ENCODE measurements at regions not wholly inside any gene's neighbourhood (a gene's known extent, or its start where the extent isn't known, plus 50 kb on each side); places are given as distances from the start of the nearest gene placed in this dataset.
"Not testable (repeated sequence)": the region's sequence is repeated elsewhere in the genome, so short reads cannot be mapped to it uniquely, and the experiment has no call there.

DNA sequence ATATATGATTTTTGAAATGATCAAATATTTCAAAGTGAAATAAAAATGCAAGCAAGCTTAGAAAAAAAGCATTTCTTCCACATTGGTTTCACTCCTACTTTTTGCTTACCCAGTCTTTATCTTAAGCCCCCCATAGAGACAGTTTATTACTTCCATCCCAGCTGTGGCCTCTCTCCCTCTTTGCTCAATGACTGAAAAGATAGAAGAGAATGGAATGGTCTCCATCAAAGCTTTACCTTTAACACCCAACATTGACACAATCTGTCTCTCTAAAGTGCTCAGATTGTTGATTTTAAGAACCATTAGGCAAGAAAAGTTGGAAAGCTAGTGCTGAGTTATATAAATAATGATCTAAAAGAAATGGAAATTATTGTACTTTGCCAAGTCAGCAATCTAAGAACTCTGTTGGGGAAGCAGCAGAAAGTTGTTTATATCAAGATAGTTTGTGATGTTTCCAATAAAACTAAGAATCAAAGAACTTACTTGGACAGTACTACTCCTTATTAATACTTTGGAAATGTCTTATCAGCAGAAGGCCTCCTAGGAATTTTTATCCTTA, 277.5 kb upstream of the NREP start:
- intact Hi-C loops (cut with DNase I), result no loop called here
- no peak for DNase-seq

- intact Hi-C loops (cut with DNase I); DNase-seq: not testable (repeated sequence)
Measured at GRCh38 chr5:112026879-112027278, 269.9 kb upstream of the NREP start.

DNA sequence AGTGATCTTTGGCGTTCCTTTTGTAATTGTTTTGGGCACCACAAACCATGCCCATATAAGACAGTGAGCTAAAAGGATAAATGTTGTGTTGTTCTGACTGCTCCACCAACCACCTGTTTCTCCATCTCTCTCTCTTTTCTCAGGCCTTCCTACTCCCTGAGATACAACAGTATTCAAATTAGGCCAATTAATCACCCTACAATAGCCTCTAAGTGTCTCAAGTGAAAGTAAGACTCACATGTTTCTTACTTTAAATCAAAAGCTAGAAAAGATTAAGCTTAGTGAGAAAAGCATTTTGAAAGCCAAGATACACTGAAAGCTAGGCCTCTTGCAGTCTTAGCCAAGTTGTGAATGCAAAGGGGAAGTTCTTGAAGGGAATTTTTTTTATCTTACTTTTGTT, 268.8 kb upstream of the NREP start:
- intact Hi-C loops (cut with DNase I), result no loop called here

GRCh38 chr5:112024769-112025168, 267.8 kb upstream of the NREP start:
- no peak for DNase-seq
- intact Hi-C loops (cut with DNase I), result no loop called here

More for the DNA sequence above, 268.8 kb upstream of the NREP start:
- no peak for DNase-seq

DNA sequence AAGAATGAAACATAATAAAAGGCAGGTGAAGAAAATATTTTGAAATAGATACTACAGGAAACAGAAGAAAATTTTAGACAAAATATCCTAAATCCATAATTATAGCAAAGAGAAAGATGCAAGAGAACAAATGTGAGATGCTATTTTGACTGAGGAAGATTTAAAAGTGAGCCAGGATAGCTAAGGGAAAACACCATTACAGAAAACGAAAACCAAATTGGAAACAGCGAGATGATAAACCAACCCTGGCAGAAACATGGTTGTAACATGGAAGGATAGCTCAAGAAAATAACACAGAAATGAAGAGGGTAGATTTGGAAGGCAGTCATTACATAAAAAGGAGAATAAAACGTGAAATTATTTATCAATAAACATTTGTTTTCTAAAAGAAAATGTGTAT, 267.2 kb upstream of the NREP start:
- no peak for DNase-seq
- intact Hi-C loops (cut with DNase I), result no loop called here

GRCh38 chr5:112023766-112024165, 266.8 kb upstream of the NREP start:
- DNase-seq, result no peak
- intact Hi-C loops (cut with DNase I), result no loop called here

DNA sequence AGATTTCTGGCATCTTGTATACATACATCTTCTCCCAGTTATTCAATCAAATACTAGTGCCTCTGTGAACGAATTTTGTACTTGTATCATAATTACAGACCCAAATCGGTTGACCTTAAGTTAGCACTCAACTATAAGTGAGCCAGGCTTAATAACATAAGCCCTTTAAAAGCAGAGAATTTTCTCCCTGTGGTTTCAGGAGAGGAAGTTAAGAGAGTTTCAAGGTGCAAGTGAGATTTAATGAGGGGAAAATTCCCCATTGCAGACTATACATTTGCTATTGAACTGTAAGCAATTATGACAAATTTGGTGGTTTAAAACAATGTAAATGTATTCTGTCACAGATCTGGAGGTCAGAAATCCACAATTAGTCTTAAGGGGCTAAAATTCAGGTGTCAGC, 261.9 kb upstream of the NREP start:
- intact Hi-C loops (cut with DNase I), result no loop called here
- DNase-seq, result no peak

DNA sequence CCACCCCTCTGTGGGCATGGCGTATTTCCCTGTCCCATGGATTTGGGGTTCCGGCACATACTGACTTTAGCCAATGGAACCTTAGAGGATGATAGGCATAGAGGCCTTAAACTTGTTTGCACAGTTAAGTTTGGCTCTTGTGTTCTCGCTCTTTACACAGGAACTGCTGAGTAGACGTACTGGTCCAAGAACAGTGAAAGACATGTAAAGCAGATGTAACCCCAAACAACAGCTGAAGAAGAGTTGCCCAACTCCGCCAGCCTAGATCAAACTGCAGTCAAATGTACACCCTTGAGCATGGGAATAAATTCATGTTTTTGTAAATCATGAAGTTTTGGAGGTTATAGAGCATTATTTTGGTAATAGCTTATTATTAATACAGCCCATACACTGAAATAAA, 260.0 kb upstream of the NREP start:
- no peak for DNase-seq
- intact Hi-C loops (cut with DNase I), result no loop called here

DNA sequence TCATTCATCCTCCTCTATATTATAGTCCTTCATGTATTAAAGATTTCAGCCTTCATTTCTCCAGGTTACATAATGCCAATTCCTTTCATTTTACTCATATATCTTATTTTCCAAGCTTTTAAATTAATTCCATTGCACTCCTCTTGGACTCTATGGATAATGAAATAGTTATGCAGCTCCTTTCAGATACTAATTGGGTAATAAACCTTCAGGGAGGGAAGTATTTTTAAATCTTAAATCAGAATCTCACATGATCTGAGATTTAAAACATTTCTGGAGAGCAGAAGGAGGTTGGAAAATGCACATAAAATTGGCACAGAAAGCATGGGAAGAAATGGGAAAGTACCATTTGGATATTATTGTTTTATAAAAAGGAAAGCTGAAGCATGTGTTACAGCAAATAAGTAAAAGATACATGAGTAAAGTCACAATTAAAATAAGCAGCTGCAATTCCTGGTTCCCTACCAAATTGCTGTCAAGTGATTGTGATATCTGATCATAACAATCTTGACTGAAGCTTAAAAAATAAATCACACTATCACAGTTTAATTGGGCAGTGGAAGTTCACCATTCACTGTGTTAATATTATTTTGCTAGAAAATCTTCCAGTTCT, 257.9 kb upstream of the NREP start:
- DNase-seq, result no peak
- intact Hi-C loops (cut with DNase I), result no loop called here

DNA sequence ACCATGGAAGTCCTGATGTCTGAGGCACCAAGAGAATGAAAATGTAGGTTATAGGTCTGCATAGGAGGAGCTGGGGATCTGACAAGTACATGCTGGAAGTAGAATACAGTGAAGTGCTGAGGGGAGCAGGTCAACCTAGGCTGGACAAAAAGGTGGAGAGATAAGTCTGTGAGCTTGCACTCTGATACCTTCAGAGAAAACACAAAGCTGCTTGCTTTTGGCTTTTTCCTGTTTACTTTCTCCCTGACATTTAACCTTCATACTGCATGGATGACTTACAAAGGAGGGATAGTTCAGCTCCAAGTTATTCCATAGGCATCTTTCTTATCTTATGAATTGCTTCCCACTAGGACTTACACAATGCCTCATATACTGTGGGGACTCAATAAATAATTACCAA, 256.7 kb upstream of the NREP start:
- intact Hi-C loops (cut with DNase I), result no loop called here
- no peak for DNase-seq

DNA sequence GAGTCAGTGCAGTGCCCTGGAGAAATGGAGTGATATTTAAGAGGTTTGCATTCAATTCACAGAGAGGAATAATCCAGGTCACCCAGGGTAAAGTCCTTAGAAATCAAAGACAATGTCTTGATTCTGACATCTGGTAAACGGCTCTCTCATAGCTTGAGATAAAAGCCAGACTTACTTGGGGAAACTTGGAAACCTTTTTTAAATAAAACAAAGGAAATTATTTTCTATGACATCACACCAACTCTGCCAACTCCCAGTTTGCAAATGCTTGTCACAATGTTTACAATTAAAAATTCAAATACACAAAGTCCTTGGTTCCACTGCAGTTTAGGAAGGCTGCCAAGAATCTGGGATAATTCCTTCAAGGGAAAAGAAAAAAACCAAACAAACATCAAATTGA, 255.1 kb upstream of the NREP start:
- peak in 1 of 42 donors; percentile 2 for DNase-seq
- intact Hi-C loops (cut with DNase I), result no loop called here

DNA sequence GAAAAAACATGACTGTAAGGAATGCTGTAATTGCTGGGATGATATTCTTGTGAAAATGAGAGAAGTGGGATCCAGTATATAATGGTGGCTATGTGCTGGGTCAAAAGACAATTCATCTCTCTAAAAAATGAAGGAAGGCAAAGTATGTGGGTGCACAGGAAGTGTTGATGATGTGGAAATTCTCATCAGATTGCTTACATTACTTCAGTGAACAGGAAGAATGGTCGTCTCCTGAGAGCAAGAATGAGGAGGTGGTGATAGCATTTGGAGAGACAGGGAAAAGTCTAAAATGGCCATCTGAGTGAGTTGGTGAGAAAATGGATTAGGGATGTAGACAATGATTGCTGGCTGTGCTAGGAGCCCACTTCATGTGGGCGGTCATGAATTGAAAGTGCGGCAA, 253.5 kb upstream of the NREP start:
- intact Hi-C loops (cut with DNase I), result no loop called here

DNA sequence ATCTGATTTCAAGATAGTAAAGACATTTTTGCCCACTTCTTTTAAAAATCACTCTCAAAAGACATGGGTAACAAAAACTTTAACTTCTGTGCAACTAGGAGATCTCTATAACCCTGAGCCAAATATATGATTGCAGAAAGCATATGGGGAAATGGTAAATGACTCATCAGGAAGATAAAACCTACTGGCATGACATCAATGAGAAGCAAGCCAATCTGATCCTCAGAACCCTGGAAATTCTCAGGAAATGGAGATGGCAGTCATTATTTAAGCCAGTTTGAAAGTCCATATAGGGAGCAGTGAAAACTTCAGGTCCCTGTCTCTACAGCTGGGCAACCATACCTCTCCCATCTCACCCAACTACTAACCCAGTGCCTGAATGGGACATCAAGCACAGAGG, 249.7 kb upstream of the NREP start:
- intact Hi-C loops (cut with DNase I), result no loop called here
- no peak for DNase-seq

More for the DNA sequence above, 253.5 kb upstream of the NREP start:
- no peak for DNase-seq

DNA sequence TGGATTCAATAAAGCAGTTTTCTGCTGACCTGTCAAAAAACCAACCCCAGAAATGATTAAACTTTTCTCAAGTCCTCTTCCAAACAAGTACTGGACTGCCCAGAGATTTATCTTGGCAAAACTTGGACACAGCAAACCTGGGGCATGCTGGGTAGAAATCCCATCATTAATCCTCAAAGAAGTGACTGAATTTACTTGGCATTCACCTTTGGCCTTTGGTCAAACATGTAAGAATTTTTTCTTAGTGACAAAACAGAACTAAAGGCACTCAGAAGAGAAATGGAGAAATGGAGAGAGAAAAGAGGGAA, 248.6 kb upstream of the NREP start:
- intact Hi-C loops (cut with DNase I), result no loop called here
- DNase-seq, result no peak

GRCh38 chr5:112004867-112005622, 248.1 kb upstream of the NREP start:
- DNase-seq, result no peak
- intact Hi-C loops (cut with DNase I), result no loop called here

DNA sequence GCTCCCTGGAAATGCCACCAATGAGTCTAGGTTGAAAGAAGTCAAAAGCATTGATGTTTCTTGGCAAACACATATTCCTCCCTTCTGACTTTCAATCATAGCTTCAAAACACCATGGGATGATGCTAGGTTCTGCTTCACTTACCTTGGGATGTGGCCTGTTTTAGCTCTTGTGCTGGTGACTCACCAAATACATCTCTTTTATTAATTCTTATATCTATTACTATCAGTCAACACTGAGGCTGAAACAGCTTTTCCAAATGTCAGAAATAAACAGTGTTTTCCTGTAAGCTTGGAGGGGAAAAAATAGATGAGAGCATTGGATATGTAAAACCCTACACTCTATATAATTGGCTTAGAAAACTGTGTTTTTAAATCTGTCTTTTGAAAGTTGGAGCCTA, 245.4 kb upstream of the NREP start:
- no peak for DNase-seq
- intact Hi-C loops (cut with DNase I), result no loop called here

DNA sequence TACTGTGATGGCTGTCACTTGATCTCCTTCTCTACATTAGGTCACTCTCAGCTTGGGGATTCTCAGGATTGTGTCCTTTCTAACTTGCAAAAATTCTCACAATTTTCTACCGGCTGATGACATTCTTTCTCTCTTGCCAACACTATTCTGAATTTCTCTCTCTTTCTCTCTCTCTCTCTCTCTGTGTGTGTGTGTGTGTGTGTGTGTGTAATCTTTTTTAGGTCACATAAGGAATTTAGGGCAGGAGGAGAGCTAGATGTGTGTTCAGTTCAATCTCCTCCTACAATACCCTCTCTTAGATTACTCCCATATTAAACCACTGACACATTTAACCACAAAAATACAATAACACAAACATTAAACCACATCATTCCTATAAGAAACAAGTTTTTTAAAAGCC, 242.3 kb upstream of the NREP start:
- intact Hi-C loops (cut with DNase I), result no loop called here
- DNase-seq, result no peak

DNA sequence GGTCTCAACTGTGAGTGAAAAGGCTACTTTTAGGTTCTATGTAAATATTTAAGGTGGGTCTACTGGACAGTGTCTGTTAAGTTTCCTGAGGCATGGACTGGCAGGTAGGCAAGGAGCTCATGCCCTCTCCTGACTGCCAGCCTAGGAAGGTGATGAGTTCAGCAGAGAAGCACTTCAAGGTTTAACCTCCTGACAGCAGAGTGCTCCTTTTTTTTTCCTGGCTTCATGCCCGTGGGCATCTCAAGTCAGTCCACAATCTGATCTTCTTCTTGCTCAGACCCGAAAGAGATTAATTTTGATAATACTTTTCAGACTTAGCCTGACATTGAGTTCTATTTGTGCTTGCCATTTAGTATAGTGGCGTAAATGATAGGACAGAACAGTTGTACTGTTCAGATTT, 241.9 kb upstream of the NREP start:
- DNase-seq, result no peak
- intact Hi-C loops (cut with DNase I), result no loop called here

- intact Hi-C loops (cut with DNase I), result no loop called here
- no peak for DNase-seq
Measured at GRCh38 chr5:111997711-111998110, 240.7 kb upstream of the NREP start.

DNA sequence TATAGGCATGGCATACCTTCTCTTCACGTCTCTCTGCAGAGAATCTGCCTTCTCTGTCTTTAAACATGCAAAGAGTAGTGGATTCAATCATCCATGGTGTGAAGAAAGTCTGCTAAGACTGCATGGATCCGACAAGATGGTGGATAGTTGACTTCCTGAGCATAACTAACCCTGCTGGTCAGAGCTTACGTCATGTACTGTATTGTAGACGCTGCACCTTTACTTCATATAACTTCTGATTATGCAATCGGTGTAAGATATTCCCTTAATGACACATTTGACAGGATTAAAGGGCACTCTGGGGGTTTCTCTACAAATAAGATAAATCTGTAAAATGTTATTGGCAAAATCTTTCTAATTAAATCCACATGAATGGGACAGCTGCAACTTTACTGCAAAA, 240.3 kb upstream of the NREP start:
- intact Hi-C loops (cut with DNase I), result no loop called here
- DNase-seq, result no peak

GRCh38 chr5:111996574-111996973, 239.6 kb upstream of the NREP start:
- DNase-seq, result no peak
- intact Hi-C loops (cut with DNase I), result no loop called here
